ENCODE measurements at regions not wholly inside any gene's neighbourhood (a gene's known extent, or its start where the extent isn't known, plus 50 kb on each side); places are given as distances from the start of the nearest gene placed in this dataset.

DNA sequence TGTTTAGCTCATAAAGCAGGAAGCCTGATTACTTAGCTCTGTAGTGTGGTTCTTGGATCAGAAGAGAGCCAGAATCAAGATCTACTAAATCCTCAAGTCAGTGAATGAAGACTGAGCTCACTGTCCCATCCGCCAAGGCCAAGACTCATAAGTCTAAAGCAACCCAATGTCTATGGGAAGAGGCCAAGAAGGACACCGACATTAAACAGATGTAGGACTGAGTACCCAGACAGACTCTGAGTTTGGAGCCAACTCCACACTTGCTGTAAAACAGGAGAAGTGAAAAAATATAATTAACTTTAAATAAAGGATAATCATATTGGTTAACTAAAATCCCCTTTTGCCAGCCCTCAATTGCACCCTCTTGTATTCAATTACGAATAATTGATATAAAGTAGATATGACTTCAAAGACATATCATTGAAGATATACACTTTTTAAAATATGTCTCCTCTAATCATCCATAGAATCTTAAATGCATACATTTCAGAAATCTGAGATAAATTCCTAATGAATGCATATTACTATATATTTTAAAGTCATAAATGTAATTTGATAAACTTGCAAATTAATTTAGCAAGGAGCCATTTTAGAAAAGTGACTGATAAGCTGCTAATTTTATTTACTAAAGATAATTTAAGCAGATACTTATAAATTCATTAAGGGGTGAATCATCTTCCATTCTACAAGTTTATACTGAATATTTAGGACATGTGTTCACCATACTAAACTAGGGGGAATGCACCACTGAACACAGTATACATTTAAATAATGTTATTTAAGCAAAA, 617.0 kb upstream of the ARID1B start:
- H3K4me3 ChIP-seq (ENCODE audit: low read length) = no peak overlapping the region
- H3K9me3 ChIP-seq (ENCODE audit: low read length) = no peaks in the 10 kb centered on the region
- H3K27ac ChIP-seq (ENCODE audit: low read length) = no peak overlapping the region
- H3K4me2 ChIP-seq (ENCODE audit: low read length) = no peak overlapping the region
- H3K9ac ChIP-seq (ENCODE audit: low read length) = no peak overlapping the region
- no peaks in the 10 kb centered on the region for H3K79me2 ChIP-seq (replicated peaks; ENCODE audit: insufficient read depth, low read length)
- H3K9me2 ChIP-seq (ENCODE audit: insufficient read depth, low read length) = no peaks in the 10 kb centered on the region
- no peak overlapping the region for H2AFZ ChIP-seq (ENCODE audit: low read depth, low read length)
- no peaks in the 10 kb centered on the region for H3K36me3 ChIP-seq (ENCODE audit: insufficient read depth, low read length)
- H4K20me1 ChIP-seq (ENCODE audit: insufficient read depth) = no peaks in the 10 kb centered on the region
- H3F3A ChIP-seq (ENCODE audit: insufficient read depth, low read length, poor library complexity, severe bottlenecking) = no peaks in the 10 kb centered on the region
- H3K27me3 ChIP-seq (ENCODE audit: insufficient read depth, low read depth, low read length) = no peaks in the 10 kb centered on the region
- TF ChIP-seq TAF1 (IDR thresholded peaks at IDR 0.05; ENCODE audit: low read depth) (no peak), SMC3 (conservative IDR thresholded peaks at IDR 0.05; ENCODE audit: poor library complexity) (no peak), MXI1 (conservative IDR thresholded peaks at IDR 0.05; ENCODE audit: poor library complexity, severe bottlenecking) (no peak), RAD21 (conservative IDR thresholded peaks at IDR 0.05) (no peak), EP300 (conservative IDR thresholded peaks at IDR 0.05; ENCODE audit: poor library complexity, severe bottlenecking) (no peak), EZH2 (IDR thresholded peaks at IDR 0.05; ENCODE audit: borderline replicate concordance, insufficient read depth, low read length, poor library complexity, severe bottlenecking) (no peak), POLR2AphosphoS5 (IDR thresholded peaks at IDR 0.05) (no peak)
- TF ChIP-seq, protein P1, sequence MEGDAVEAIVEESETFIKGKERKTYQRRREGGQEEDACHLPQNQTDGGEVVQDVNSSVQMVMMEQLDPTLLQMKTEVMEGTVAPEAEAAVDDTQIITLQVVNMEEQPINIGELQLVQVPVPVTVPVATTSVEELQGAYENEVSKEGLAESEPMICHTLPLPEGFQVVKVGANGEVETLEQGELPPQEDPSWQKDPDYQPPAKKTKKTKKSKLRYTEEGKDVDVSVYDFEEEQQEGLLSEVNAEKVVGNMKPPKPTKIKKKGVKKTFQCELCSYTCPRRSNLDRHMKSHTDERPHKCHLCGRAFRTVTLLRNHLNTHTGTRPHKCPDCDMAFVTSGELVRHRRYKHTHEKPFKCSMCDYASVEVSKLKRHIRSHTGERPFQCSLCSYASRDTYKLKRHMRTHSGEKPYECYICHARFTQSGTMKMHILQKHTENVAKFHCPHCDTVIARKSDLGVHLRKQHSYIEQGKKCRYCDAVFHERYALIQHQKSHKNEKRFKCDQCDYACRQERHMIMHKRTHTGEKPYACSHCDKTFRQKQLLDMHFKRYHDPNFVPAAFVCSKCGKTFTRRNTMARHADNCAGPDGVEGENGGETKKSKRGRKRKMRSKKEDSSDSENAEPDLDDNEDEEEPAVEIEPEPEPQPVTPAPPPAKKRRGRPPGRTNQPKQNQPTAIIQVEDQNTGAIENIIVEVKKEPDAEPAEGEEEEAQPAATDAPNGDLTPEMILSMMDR (IDR thresholded peaks at IDR 0.05; ENCODE audit: poor library complexity, severe bottlenecking) = no peak
- TF ChIP-seq, protein P2, sequence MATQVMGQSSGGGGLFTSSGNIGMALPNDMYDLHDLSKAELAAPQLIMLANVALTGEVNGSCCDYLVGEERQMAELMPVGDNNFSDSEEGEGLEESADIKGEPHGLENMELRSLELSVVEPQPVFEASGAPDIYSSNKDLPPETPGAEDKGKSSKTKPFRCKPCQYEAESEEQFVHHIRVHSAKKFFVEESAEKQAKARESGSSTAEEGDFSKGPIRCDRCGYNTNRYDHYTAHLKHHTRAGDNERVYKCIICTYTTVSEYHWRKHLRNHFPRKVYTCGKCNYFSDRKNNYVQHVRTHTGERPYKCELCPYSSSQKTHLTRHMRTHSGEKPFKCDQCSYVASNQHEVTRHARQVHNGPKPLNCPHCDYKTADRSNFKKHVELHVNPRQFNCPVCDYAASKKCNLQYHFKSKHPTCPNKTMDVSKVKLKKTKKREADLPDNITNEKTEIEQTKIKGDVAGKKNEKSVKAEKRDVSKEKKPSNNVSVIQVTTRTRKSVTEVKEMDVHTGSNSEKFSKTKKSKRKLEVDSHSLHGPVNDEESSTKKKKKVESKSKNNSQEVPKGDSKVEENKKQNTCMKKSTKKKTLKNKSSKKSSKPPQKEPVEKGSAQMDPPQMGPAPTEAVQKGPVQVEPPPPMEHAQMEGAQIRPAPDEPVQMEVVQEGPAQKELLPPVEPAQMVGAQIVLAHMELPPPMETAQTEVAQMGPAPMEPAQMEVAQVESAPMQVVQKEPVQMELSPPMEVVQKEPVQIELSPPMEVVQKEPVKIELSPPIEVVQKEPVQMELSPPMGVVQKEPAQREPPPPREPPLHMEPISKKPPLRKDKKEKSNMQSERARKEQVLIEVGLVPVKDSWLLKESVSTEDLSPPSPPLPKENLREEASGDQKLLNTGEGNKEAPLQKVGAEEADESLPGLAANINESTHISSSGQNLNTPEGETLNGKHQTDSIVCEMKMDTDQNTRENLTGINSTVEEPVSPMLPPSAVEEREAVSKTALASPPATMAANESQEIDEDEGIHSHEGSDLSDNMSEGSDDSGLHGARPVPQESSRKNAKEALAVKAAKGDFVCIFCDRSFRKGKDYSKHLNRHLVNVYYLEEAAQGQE (IDR thresholded peaks at IDR 0.05; ENCODE audit: borderline replicate concordance) = no peak

DNA sequence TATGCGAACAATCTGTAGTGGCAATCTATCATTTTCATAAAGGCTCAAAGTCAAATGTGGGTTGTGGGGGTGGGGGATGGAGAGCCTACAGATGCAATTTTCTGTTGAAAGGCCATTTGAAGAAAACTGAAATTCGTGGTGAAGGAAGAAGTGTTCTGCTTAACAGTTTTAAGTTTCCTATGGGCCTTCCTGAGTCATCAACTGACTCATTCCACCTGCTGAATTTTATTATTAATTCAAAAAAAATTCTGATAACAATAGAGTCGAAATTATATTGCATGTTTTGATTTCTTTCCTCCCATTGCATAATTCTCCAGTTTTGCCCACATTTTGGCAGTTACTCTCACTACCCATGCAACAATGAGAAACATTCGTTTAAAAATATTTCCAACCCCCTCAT, 622.3 kb upstream of the ARID1B start:
- no peaks in the 10 kb centered on the region for H3K27me3 ChIP-seq (ENCODE audit: insufficient read depth, low read depth, low read length)
- H3K27ac ChIP-seq (ENCODE audit: low read length) = no peak overlapping the region
- no peak overlapping the region for H3K9ac ChIP-seq (ENCODE audit: low read length)
- H3K4me2 ChIP-seq (ENCODE audit: low read length) = no peak overlapping the region
- no peaks in the 10 kb centered on the region for H3K79me2 ChIP-seq (replicated peaks; ENCODE audit: insufficient read depth, low read length)
- H3F3A ChIP-seq (ENCODE audit: insufficient read depth, low read length, poor library complexity, severe bottlenecking) = no peaks in the 10 kb centered on the region
- H2AFZ ChIP-seq (ENCODE audit: low read depth, low read length) = no peak overlapping the region
- no peaks in the 10 kb centered on the region for H4K20me1 ChIP-seq (ENCODE audit: insufficient read depth)
- H3K9me3 ChIP-seq (ENCODE audit: low read length) = no peaks in the 10 kb centered on the region
- H3K4me3 ChIP-seq (ENCODE audit: low read length) = no peak overlapping the region
- no peaks in the 10 kb centered on the region for H3K36me3 ChIP-seq (ENCODE audit: insufficient read depth, low read length)
- TF ChIP-seq POLR2AphosphoS5 (IDR thresholded peaks at IDR 0.05) (no peak), RAD21 (conservative IDR thresholded peaks at IDR 0.05) (no peak)
- H3K9me2 ChIP-seq (ENCODE audit: insufficient read depth, low read length) = no peaks in the 10 kb centered on the region

Data from neural cell (in vitro differentiated cells).